VCaP (cell line): ENCODE measurements at regions not wholly inside any gene's neighbourhood (a gene's known extent, or its start where the extent isn't known, plus 50 kb on each side); places are given as distances from the start of the nearest gene placed in this dataset.

Source experiments
- H3K27ac ChIP-seq: fragments of 450-650 bp; 2 replicates; pipeline ENCODE4 v1.5.1; 2017
- CTCF ChIP-seq: fragments of 450-650 bp; conservative IDR thresholded peaks from 2 replicates; pipeline ENCODE4 v1.5.1; 2017; ENCODE audit warnings: mild to moderate bottlenecking, moderate library complexity

- no peak overlapping the region for H3K27ac ChIP-seq
- TF ChIP-seq CTCF = no peak
Measured at GRCh38 chr2:59223742-59224141, 982.6 kb upstream of the FANCL start.

- no peak overlapping the region for H3K27ac ChIP-seq
- no peak for TF ChIP-seq CTCF
Measured at GRCh38 chr2:59217360-59217759, 976.2 kb upstream of the FANCL start.

- TF ChIP-seq CTCF = no peak
Measured at GRCh38 chr2:59206361-59206760, 965.2 kb upstream of the FANCL start.

GRCh38 chr2:59204040-59204439 lies 962.9 kb upstream of the FANCL start:
- no peak for TF ChIP-seq CTCF
- H3K27ac ChIP-seq = no peak overlapping the region

More at GRCh38 chr2:59206361-59206760, 965.2 kb upstream of the FANCL start:
- H3K27ac ChIP-seq = no peak overlapping the region

GRCh38 chr2:59196491-59196890 lies 955.4 kb upstream of the FANCL start:
- TF ChIP-seq CTCF = no peak
- H3K27ac ChIP-seq = no peak overlapping the region

- H3K27ac ChIP-seq = no peak overlapping the region
- no peak for TF ChIP-seq CTCF
Measured at GRCh38 chr2:59195851-59196250, 954.7 kb upstream of the FANCL start.

GRCh38 chr2:59191781-59192180 lies 950.7 kb upstream of the FANCL start:
- TF ChIP-seq CTCF = no peak

GRCh38 chr2:59190518-59190917 lies 949.4 kb upstream of the FANCL start:
- H3K27ac ChIP-seq = no peak overlapping the region
- no peak for TF ChIP-seq CTCF

More at GRCh38 chr2:59191781-59192180, 950.7 kb upstream of the FANCL start:
- no peak overlapping the region for H3K27ac ChIP-seq
